ENCODE measurements at regions not wholly inside any gene's neighbourhood (a gene's known extent, or its start where the extent isn't known, plus 50 kb on each side); places are given as distances from the start of the nearest gene placed in this dataset.
"Not testable (repeated sequence)": the region's sequence is repeated elsewhere in the genome, so short reads cannot be mapped to it uniquely, and the experiment has no call there.

- Histone ChIP-seq H3K9ac (ENCODE audit: low read length) (no peak overlapping the region), H3K4me3 (ENCODE audit: low read length) (no peak overlapping the region), H3K27ac (ENCODE audit: low read depth, low read length) (no peak overlapping the region), H3K36me3 (ENCODE audit: control insufficient read depth, insufficient read depth, low read length) (no peaks in the 10 kb centered on the region), H3K4me1 (ENCODE audit: control insufficient read depth, insufficient read depth, low read length) (no peaks in the 10 kb centered on the region), H3K27me3 (ENCODE audit: control insufficient read depth, insufficient read depth, low read length) (no peaks in the 10 kb centered on the region)
Observed at GRCh38 chr4:38334791-38335190, 329.2 kb upstream of the KLF3 start.

GRCh38 chr4:38338939-38339338, 325.1 kb upstream of the KLF3 start:
- not testable (repeated sequence) for H3K4me3 ChIP-seq (ENCODE audit: low read length); H3K36me3 ChIP-seq (ENCODE audit: control insufficient read depth, insufficient read depth, low read length); H3K4me1 ChIP-seq (ENCODE audit: control insufficient read depth, insufficient read depth, low read length); H3K27me3 ChIP-seq (ENCODE audit: control insufficient read depth, insufficient read depth, low read length); H3K27ac ChIP-seq (ENCODE audit: low read depth, low read length); H3K9ac ChIP-seq (ENCODE audit: low read length)

GRCh38 chr4:38343608-38344007, 320.4 kb upstream of the KLF3 start:
- Histone ChIP-seq H3K9ac (ENCODE audit: low read length) (no peak overlapping the region), H3K4me1 (ENCODE audit: control insufficient read depth, insufficient read depth, low read length) (no peaks in the 10 kb centered on the region), H3K36me3 (ENCODE audit: control insufficient read depth, insufficient read depth, low read length) (no peaks in the 10 kb centered on the region), H3K27ac (ENCODE audit: low read depth, low read length) (no peak overlapping the region), H3K27me3 (ENCODE audit: control insufficient read depth, insufficient read depth, low read length) (no peaks in the 10 kb centered on the region), H3K4me3 (ENCODE audit: low read length) (no peak overlapping the region)

- Histone ChIP-seq H3K27me3 (ENCODE audit: control insufficient read depth, insufficient read depth, low read length) (no peaks in the 10 kb centered on the region), H3K27ac (ENCODE audit: low read depth, low read length) (no peak overlapping the region), H3K4me1 (ENCODE audit: control insufficient read depth, insufficient read depth, low read length) (no peaks in the 10 kb centered on the region), H3K36me3 (ENCODE audit: control insufficient read depth, insufficient read depth, low read length) (no peaks in the 10 kb centered on the region), H3K9ac (ENCODE audit: low read length) (no peak overlapping the region), H3K4me3 (ENCODE audit: low read length) (no peak overlapping the region)
Observed at GRCh38 chr4:38344929-38345328, 319.1 kb upstream of the KLF3 start.

DNA sequence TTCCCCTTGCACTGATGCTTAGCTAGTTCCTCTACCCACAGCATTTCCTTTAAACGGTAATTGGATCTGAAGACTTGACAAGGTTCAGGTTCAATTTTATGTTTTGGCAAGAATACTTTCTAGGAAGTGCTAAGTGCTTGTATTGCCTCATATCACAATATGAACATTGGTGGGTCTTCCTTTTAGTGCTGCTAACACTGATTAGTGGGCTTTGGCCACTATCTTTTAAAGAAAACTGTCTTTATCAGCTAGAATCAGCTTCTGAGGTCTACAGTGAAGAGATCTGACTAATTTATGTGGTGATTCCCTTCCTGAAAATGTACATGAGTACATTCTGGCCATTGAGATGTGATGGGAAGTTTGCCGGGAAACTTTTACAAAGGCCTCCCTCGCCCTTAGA, 316.7 kb upstream of the KLF3 start:
- H3K9ac ChIP-seq (ENCODE audit: low read length): no peak overlapping the region
- no peak overlapping the region for H3K4me3 ChIP-seq (ENCODE audit: low read length)
- H3K27me3 ChIP-seq (ENCODE audit: control insufficient read depth, insufficient read depth, low read length): no peaks in the 10 kb centered on the region
- no peak overlapping the region for H3K27ac ChIP-seq (ENCODE audit: low read depth, low read length)
- no peaks in the 10 kb centered on the region for H3K36me3 ChIP-seq (ENCODE audit: control insufficient read depth, insufficient read depth, low read length)
- H3K4me1 ChIP-seq (ENCODE audit: control insufficient read depth, insufficient read depth, low read length): no peaks in the 10 kb centered on the region

- Histone ChIP-seq H3K36me3 (ENCODE audit: control insufficient read depth, insufficient read depth, low read length) (no peaks in the 10 kb centered on the region), H3K4me3 (ENCODE audit: low read length) (no peak overlapping the region), H3K27me3 (ENCODE audit: control insufficient read depth, insufficient read depth, low read length) (no peaks in the 10 kb centered on the region), H3K4me1 (ENCODE audit: control insufficient read depth, insufficient read depth, low read length) (no peaks in the 10 kb centered on the region), H3K27ac (ENCODE audit: low read depth, low read length) (no peak overlapping the region), H3K9ac (ENCODE audit: low read length) (no peak overlapping the region)
Observed at GRCh38 chr4:38354421-38354820, 309.6 kb upstream of the KLF3 start.

DNA sequence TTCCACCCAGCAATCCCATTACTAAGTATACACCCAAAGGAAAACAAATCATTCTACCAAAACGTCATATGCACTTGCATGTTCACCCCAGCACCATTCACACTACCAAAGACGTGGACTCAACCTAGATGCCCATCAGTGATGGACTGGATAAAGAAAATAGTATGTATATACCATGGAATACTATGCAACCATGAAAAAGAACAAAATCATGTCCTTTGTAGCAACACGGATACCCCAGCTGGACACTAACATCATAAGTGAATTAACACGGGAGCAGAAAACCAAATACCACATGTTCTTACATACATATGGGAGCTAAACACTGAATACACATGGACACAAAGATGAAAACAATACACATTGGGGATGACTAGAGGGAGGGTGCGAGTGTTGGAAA, 309.1 kb upstream of the KLF3 start:
- H3K9ac ChIP-seq (ENCODE audit: low read length): no peak overlapping the region
- no peak overlapping the region for H3K27ac ChIP-seq (ENCODE audit: low read depth, low read length)
- no peaks in the 10 kb centered on the region for H3K36me3 ChIP-seq (ENCODE audit: control insufficient read depth, insufficient read depth, low read length)
- no peaks in the 10 kb centered on the region for H3K4me1 ChIP-seq (ENCODE audit: control insufficient read depth, insufficient read depth, low read length)
- no peaks in the 10 kb centered on the region for H3K27me3 ChIP-seq (ENCODE audit: control insufficient read depth, insufficient read depth, low read length)
- H3K4me3 ChIP-seq (ENCODE audit: low read length): no peak overlapping the region

DNA sequence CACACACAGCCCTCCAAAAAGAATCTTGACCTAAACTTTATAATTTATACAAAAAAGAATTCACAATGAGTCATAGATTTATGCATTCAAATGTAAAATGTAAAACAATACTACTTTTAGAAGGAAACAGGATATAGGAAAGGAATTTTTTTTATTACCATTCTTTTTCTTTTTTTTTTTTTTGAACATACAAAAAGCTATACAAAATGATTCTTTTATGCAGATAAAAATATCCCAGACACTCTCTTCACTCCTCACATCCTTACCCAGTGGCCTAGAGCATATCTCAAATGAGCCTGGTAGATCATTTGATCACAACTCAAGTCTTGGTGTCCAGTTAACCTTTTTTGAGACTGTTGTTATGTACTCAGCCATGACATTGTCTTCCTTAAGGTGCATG, 307.3 kb upstream of the KLF3 start:
- Histone ChIP-seq H3K27me3 (ENCODE audit: control insufficient read depth, insufficient read depth, low read length) (no peaks in the 10 kb centered on the region), H3K27ac (ENCODE audit: low read depth, low read length) (no peak overlapping the region), H3K4me1 (ENCODE audit: control insufficient read depth, insufficient read depth, low read length) (no peaks in the 10 kb centered on the region)

DNA sequence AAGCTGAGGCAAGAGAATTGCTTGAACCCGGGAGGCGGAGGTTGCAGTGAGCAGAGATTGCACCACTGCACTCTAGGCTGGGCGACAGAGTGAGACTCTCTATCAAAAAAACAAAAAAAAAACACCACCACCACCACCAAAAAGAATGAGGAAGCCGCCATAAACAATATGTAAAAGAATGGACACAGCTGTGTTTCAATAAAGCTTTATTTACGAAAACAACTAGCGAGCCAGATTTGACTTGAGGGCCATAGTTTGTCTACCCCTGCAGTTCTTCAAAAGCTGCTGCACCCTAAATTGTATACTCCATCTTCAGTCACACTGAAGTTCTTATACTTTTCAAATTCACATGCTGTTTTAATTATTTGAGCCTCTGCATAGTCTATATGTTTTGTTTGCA, 306.5 kb upstream of the KLF3 start:
- Histone ChIP-seq H3K27me3 (ENCODE audit: control insufficient read depth, insufficient read depth, low read length) (no peaks in the 10 kb centered on the region), H3K27ac (ENCODE audit: low read depth, low read length) (no peak overlapping the region), H3K9ac (ENCODE audit: low read length) (no peak overlapping the region), H3K36me3 (ENCODE audit: control insufficient read depth, insufficient read depth, low read length) (no peaks in the 10 kb centered on the region), H3K4me1 (ENCODE audit: control insufficient read depth, insufficient read depth, low read length) (no peaks in the 10 kb centered on the region), H3K4me3 (ENCODE audit: low read length) (no peak overlapping the region)

More for the DNA sequence above, 307.3 kb upstream of the KLF3 start:
- Histone ChIP-seq H3K4me3 (ENCODE audit: low read length) (no peak overlapping the region), H3K36me3 (ENCODE audit: control insufficient read depth, insufficient read depth, low read length) (no peaks in the 10 kb centered on the region), H3K9ac (ENCODE audit: low read length) (no peak overlapping the region)

DNA sequence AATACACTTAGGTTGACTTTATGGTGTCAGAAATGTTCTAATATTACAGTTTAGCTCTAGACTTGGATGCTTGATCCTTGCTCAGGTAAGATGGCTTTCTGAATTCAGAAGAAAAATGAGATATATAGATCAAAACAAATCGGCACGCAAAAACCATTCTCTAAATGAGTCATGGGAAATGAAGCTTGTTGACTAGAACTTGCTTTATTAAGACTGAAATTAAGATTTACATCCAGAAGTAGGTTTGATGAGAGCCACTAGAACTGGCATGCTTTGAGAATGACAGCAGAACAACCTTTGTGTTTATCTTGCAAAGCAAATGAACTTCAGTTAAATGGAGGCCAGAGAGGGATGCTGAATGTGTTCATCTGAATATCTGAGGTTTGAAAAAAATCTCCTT, 304.9 kb upstream of the KLF3 start:
- H3K36me3 ChIP-seq (ENCODE audit: control insufficient read depth, insufficient read depth, low read length): no peaks in the 10 kb centered on the region
- no peaks in the 10 kb centered on the region for H3K27me3 ChIP-seq (ENCODE audit: control insufficient read depth, insufficient read depth, low read length)
- no peak overlapping the region for H3K27ac ChIP-seq (ENCODE audit: low read depth, low read length)
- no peaks in the 10 kb centered on the region for H3K4me1 ChIP-seq (ENCODE audit: control insufficient read depth, insufficient read depth, low read length)
- no peak overlapping the region for H3K9ac ChIP-seq (ENCODE audit: low read length)
- H3K4me3 ChIP-seq (ENCODE audit: low read length): no peak overlapping the region

GRCh38 chr4:38360201-38360600, 303.8 kb upstream of the KLF3 start:
- no peaks in the 10 kb centered on the region for H3K36me3 ChIP-seq (ENCODE audit: control insufficient read depth, insufficient read depth, low read length)
- H3K27me3 ChIP-seq (ENCODE audit: control insufficient read depth, insufficient read depth, low read length): no peaks in the 10 kb centered on the region
- no peaks in the 10 kb centered on the region for H3K4me1 ChIP-seq (ENCODE audit: control insufficient read depth, insufficient read depth, low read length)
- no peak overlapping the region for H3K9ac ChIP-seq (ENCODE audit: low read length)
- no peak overlapping the region for H3K27ac ChIP-seq (ENCODE audit: low read depth, low read length)
- H3K4me3 ChIP-seq (ENCODE audit: low read length): no peak overlapping the region

- peaks cover 7% of the 10 kb centered on the region for H3K4me1 ChIP-seq (ENCODE audit: control insufficient read depth, insufficient read depth, low read length)
- H3K4me3 ChIP-seq (ENCODE audit: low read length): no peak overlapping the region
- no peaks in the 10 kb centered on the region for H3K27me3 ChIP-seq (ENCODE audit: control insufficient read depth, insufficient read depth, low read length)
- H3K36me3 ChIP-seq (ENCODE audit: control insufficient read depth, insufficient read depth, low read length): no peaks in the 10 kb centered on the region
- no peak overlapping the region for H3K27ac ChIP-seq (ENCODE audit: low read depth, low read length)
- H3K9ac ChIP-seq (ENCODE audit: low read length): no peak overlapping the region
Observed at GRCh38 chr4:38364383-38364963, 299.5 kb upstream of the KLF3 start.

DNA sequence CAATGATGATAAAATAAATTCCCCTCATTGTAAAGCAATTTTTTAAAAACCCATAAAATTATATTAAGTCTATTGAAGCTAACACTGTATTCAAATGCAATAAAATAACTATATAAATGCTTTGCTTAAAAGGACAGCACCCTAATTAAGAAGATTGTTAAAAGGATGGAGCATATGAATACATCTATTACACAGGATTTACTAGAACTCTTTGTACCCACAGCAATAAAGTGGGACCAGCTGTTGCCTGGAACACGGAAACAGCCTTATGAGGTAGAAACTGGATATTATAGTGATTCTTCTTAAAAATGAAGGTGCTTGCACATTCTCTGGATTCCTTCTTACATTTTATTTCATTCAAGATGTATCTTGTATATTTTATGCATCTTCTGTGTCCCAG, 298.7 kb upstream of the KLF3 start:
- Histone ChIP-seq H3K27me3 (ENCODE audit: control insufficient read depth, insufficient read depth, low read length) (no peaks in the 10 kb centered on the region), H3K4me1 (ENCODE audit: control insufficient read depth, insufficient read depth, low read length) (peaks cover 7% of the 10 kb centered on the region), H3K4me3 (ENCODE audit: low read length) (no peak overlapping the region), H3K9ac (ENCODE audit: low read length) (no peak overlapping the region), H3K36me3 (ENCODE audit: control insufficient read depth, insufficient read depth, low read length) (no peaks in the 10 kb centered on the region), H3K27ac (ENCODE audit: low read depth, low read length) (no peak overlapping the region)
